Right lobe of liver (tissue), 6 donors: ENCODE measurements at regions not wholly inside any gene's neighbourhood (a gene's known extent, or its start where the extent isn't known, plus 50 kb on each side); places are given as distances from the start of the nearest gene placed in this dataset.

ENCODE experiments used
- ATAC-seq, 4 donors: fragments of 200-7000 bp; cut with Tn5 transposase; one replicate each; pipeline ENCODE4 v1.9.1; 2020; ENCODE audit warnings: mild to moderate bottlenecking in 4 of 4, moderate library complexity in 4 of 4
- DNase-seq, 3 donors: peaks; one replicate each; pipeline ENCODE4 v3.0.0-alpha.2; 2020
- H3K27ac ChIP-seq, 3 donors: fragments of 200-600 bp; one replicate each; pipeline ENCODE4 v1.8.0; 2022
- H3K27me3 ChIP-seq, 2 donors: fragments of 200-600 bp; one replicate each; pipeline ENCODE4 v1.8.0; 2022
- H3K36me3 ChIP-seq, 4 donors: fragments of 200-600 bp; sonication (generic) in 1 of 4; one replicate each; pipeline versions ENCODE4 v1.5.1 to v1.8.0; 2017 to 2022; ENCODE audit warnings: control low read depth in 1 of 4
- H3K4me1 ChIP-seq, 4 donors: fragments of 200-600 bp; sonication (generic) in 1 of 4; one replicate each; pipeline versions ENCODE4 v1.5.1 to v1.8.0; 2017 to 2022; ENCODE audit warnings: control low read depth in 1 of 4
- H3K4me3 ChIP-seq, 3 donors: fragments of 200-600 bp; one replicate each; pipeline ENCODE4 v1.8.0; 2022
- H3K9me3 ChIP-seq, 4 donors: fragments of 200-600 bp; sonication (generic) in 1 of 4; one replicate each; pipeline versions ENCODE4 v1.5.1 to v1.8.0; 2017 to 2022; ENCODE audit warnings: control low read depth in 1 of 4
- CTCF ChIP-seq, 4 donors: fragments of 200-600 bp in 3 of 4; fragments of 450-650 bp in 1 of 4; IDR thresholded peaks; one replicate each; pipeline versions ENCODE4 v1.5.1 to v1.8.0; 2016 to 2022; ENCODE audit warnings: antibody characterized with exemption in 4 of 4, mild to moderate bottlenecking in 2 of 4
- POLR2A ChIP-seq: fragments of 450-650 bp; IDR thresholded peaks from one replicate; pipeline ENCODE4 v1.6.1; 2017; ENCODE audit warnings: antibody characterized with exemption, mild to moderate bottlenecking
- WGBS: methylation state at CpG from one replicate; pipeline ENCODE4 v1.1.6; 2018; ENCODE audit warnings: low coverage, low lambda C conversion rate; ENCODE audit not compliant: insufficient coverage; ENCODE audit errors: missing lambda C conversion rate; 5-methylcytosine and 5-hydroxymethylcytosine counted together
- intact Hi-C, 2 donors: fragments of 100-400 bp; cut with DNase I; formaldehyde crosslinking; loops; one replicate each; pipeline versions ENCODE4 v1.11.2 to v1.14.1; 2022
- donor health status: DM: no; HTN: yes; CAD: no.
- donor health status: DM: no; HTN: no; CAD: no.
- donor health status: DM: no; HTN: no; CAD: no.
- donor health status: DM: no; HTN: yes; CAD: no.
- donor health status: DM: no; HTN: yes; CAD: no.

- no peak for ATAC-seq
- H3K36me3 ChIP-seq, result no peaks in the 10 kb centered on the region
- no peak for TF ChIP-seq POLR2A
- TF ChIP-seq CTCF (IDR thresholded peaks at IDR 0.05), result no peak
- no peaks in the 10 kb centered on the region for H3K9me3 ChIP-seq
- no peak overlapping the region for H3K4me3 ChIP-seq
- WGBS, result 73% methylated on average over 2 of the region's 8 CpGs
- H3K27me3 ChIP-seq, result no peaks in the 10 kb centered on the region
- intact Hi-C loops, result no loop called here
- no peak overlapping the region for H3K27ac ChIP-seq
- DNase-seq, result no peak
- H3K4me1 ChIP-seq, result no peaks in the 10 kb centered on the region
Measured at GRCh38 chr1:73104749-73105148, 822.4 kb upstream of the NEGR1 start.

GRCh38 chr1:73100216-73100615, 817.9 kb upstream of the NEGR1 start:
- WGBS, result 36% methylated on average over 4 of the region's 4 CpGs
- TF ChIP-seq POLR2A (no peak), CTCF (IDR thresholded peaks at IDR 0.05) (no peak)
- no peak for DNase-seq
- intact Hi-C loops, result no loop called here
- H3K4me3 ChIP-seq, result no peak overlapping the region
- H3K9me3 ChIP-seq, result no peaks in the 10 kb centered on the region
- H3K27me3 ChIP-seq, result no peaks in the 10 kb centered on the region
- ATAC-seq, result no peak
- no peaks in the 10 kb centered on the region for H3K36me3 ChIP-seq
- H3K27ac ChIP-seq, result no peak overlapping the region
- H3K4me1 ChIP-seq, result no peaks in the 10 kb centered on the region

- H3K27me3 ChIP-seq, result no peaks in the 10 kb centered on the region
- TF ChIP-seq POLR2A, result no peak
- TF ChIP-seq CTCF (IDR thresholded peaks at IDR 0.05), result no peak
Measured at GRCh38 chr1:73097917-73098316, 815.6 kb upstream of the NEGR1 start.

GRCh38 chr1:73096841-73097240, 814.5 kb upstream of the NEGR1 start:
- H3K36me3 ChIP-seq, result no peaks in the 10 kb centered on the region
- 52% methylated on average over 1 of the region's 1 CpG for WGBS
- no peak for DNase-seq
- TF ChIP-seq CTCF (IDR thresholded peaks at IDR 0.05) (no peak), POLR2A (no peak)
- no peaks in the 10 kb centered on the region for H3K9me3 ChIP-seq
- no peak overlapping the region for H3K4me3 ChIP-seq
- no peak for ATAC-seq
- intact Hi-C loops, result no loop called here
- H3K4me1 ChIP-seq, result no peaks in the 10 kb centered on the region
- H3K27ac ChIP-seq, result no peak overlapping the region
- no peaks in the 10 kb centered on the region for H3K27me3 ChIP-seq

More at GRCh38 chr1:73097917-73098316, 815.6 kb upstream of the NEGR1 start:
- intact Hi-C loops, result no loop called here
- Histone ChIP-seq H3K4me3 (no peak overlapping the region), H3K9me3 (no peaks in the 10 kb centered on the region), H3K36me3 (no peaks in the 10 kb centered on the region), H3K27ac (no peak overlapping the region), H3K4me1 (no peaks in the 10 kb centered on the region)
- no peak for ATAC-seq
- no peak for DNase-seq

GRCh38 chr1:73092383-73092782, 810.0 kb upstream of the NEGR1 start:
- Histone ChIP-seq H3K27ac (no peak overlapping the region), H3K4me3 (no peak overlapping the region), H3K27me3 (no peaks in the 10 kb centered on the region), H3K9me3 (no peaks in the 10 kb centered on the region), H3K4me1 (no peaks in the 10 kb centered on the region), H3K36me3 (no peaks in the 10 kb centered on the region)
- no peak for ATAC-seq
- TF ChIP-seq POLR2A, result no peak
- intact Hi-C loops, result no loop called here
- DNase-seq, result no peak
